ENCODE measurements at regions not wholly inside any gene's neighbourhood (a gene's known extent, or its start where the extent isn't known, plus 50 kb on each side); places are given as distances from the start of the nearest gene placed in this dataset.

- TF ChIP-seq EZH2 (IDR thresholded peaks at IDR 0.05) (no peak), CTCF (IDR thresholded peaks at IDR 0.05) (no peak), EZH2phosphoT487 (IDR thresholded peaks at IDR 0.05) (no peak)
- Histone ChIP-seq H4K20me1 (ENCODE audit: low read depth) (no peaks in the 10 kb centered on the region), H3K27me3 (no peaks in the 10 kb centered on the region), H3K4me3 (peak overlapping the region; percentile 39), H3F3A (ENCODE audit: low read depth) (peaks cover 41% of the 10 kb centered on the region), H3K9me3 (ENCODE audit: low read depth) (no peaks in the 10 kb centered on the region), H3K36me3 (no peaks in the 10 kb centered on the region), H2AFZ (replicated peaks) (peak overlapping the region; percentile 72), H3K4me1 (peaks cover 37% of the 10 kb centered on the region), H3K27ac (no peak overlapping the region), H3K9ac (no peak overlapping the region), H3K4me2 (peak overlapping the region; percentile 76), H3K79me2 (ENCODE audit: low read depth) (no peaks in the 10 kb centered on the region)
- Mint-ChIP-seq H3K27me3 (ENCODE audit: insufficient read depth, low read depth) (peaks cover 12% of the 10 kb centered on the region), H3K36me3 (no peaks in the 10 kb centered on the region), H3K9me3 (no peaks in the 10 kb centered on the region), H3K4me3 (peak overlapping the region; percentile 69), H3K27ac (peak overlapping the region; percentile 100), H3K4me1 (peaks cover 70% of the 10 kb centered on the region)
- peak; percentile 42 for DNase-seq (ENCODE audit: low spot score)
These were observed 57.4 kb downstream of the IGLL1 start for GRCh38 chr22:23522623-23523251.

GRCh38 chr22:23521441-23522113 lies 58.5 kb downstream of the IGLL1 start:
- peak overlapping the region; percentile 100 for H3K27ac Mint-ChIP-seq
- H3K9ac ChIP-seq, result peak overlapping the region; percentile 25

GRCh38 chr22:23520863-23521440 lies 59.1 kb downstream of the IGLL1 start:
- peak; percentile 45 for DNase-seq (ENCODE audit: low spot score)
- Histone ChIP-seq H3K4me3 (peak overlapping the region; percentile 39), H4K20me1 (ENCODE audit: low read depth) (no peaks in the 10 kb centered on the region), H3K4me2 (peak overlapping the region; percentile 76), H3K36me3 (no peaks in the 10 kb centered on the region), H3K27me3 (no peaks in the 10 kb centered on the region), H3F3A (ENCODE audit: low read depth) (peaks cover 41% of the 10 kb centered on the region), H2AFZ (replicated peaks) (no peak overlapping the region), H3K9ac (peak overlapping the region; percentile 25), H3K27ac (peak overlapping the region; percentile 95), H3K9me3 (ENCODE audit: low read depth) (no peaks in the 10 kb centered on the region), H3K4me1 (peaks cover 37% of the 10 kb centered on the region), H3K79me2 (ENCODE audit: low read depth) (no peaks in the 10 kb centered on the region)
- peak overlapping the region; percentile 100 for H3K27ac Mint-ChIP-seq
- H3K4me3 Mint-ChIP-seq, result peak overlapping the region; percentile 81
- peaks cover 70% of the 10 kb centered on the region for H3K4me1 Mint-ChIP-seq
- peaks cover 13% of the 10 kb centered on the region for H3K27me3 Mint-ChIP-seq (ENCODE audit: insufficient read depth, low read depth)
- H3K36me3 Mint-ChIP-seq, result no peaks in the 10 kb centered on the region
- TF ChIP-seq EZH2phosphoT487 (IDR thresholded peaks at IDR 0.05) (no peak), CTCF (IDR thresholded peaks at IDR 0.05) (no peak), EZH2 (IDR thresholded peaks at IDR 0.05) (no peak)
- H3K9me3 Mint-ChIP-seq, result no peaks in the 10 kb centered on the region

More at GRCh38 chr22:23521441-23522113, 58.5 kb downstream of the IGLL1 start:
- Mint-ChIP-seq H3K36me3 (no peaks in the 10 kb centered on the region), H3K4me3 (peak overlapping the region; percentile 81), H3K9me3 (no peaks in the 10 kb centered on the region), H3K4me1 (peaks cover 70% of the 10 kb centered on the region), H3K27me3 (ENCODE audit: insufficient read depth, low read depth) (peaks cover 13% of the 10 kb centered on the region)
- Histone ChIP-seq H3K79me2 (ENCODE audit: low read depth) (no peaks in the 10 kb centered on the region), H3K4me2 (peak overlapping the region; percentile 76), H3K4me3 (peak overlapping the region; percentile 39), H3K27me3 (no peaks in the 10 kb centered on the region), H3K27ac (peak overlapping the region; percentile 95), H4K20me1 (ENCODE audit: low read depth) (no peaks in the 10 kb centered on the region), H3F3A (ENCODE audit: low read depth) (peaks cover 41% of the 10 kb centered on the region), H2AFZ (replicated peaks) (peak overlapping the region; percentile 48), H3K36me3 (no peaks in the 10 kb centered on the region), H3K9me3 (ENCODE audit: low read depth) (no peaks in the 10 kb centered on the region), H3K4me1 (peaks cover 37% of the 10 kb centered on the region)
- DNase-seq (ENCODE audit: low spot score), result peak; percentile 99
- TF ChIP-seq EZH2 (IDR thresholded peaks at IDR 0.05), result no peak
- TF ChIP-seq CTCF (IDR thresholded peaks at IDR 0.05), result peak; percentile 29
- TF ChIP-seq EZH2phosphoT487 (IDR thresholded peaks at IDR 0.05), result peak; percentile 32

Data from neural progenitor cell (in vitro differentiated cells).